H54 (cell line): ENCODE measurements at regions not wholly inside any gene's neighbourhood (a gene's known extent, or its start where the extent isn't known, plus 50 kb on each side); places are given as distances from the start of the nearest gene placed in this dataset.
A peak's percentile ranks its signal among the peaks of the same experiment; 100 is the strongest.

ENCODE experiments used
- DNase-seq: peaks from one replicate; pipeline ENCODE4 v3.0.0; 2011; ENCODE audit warnings: low spot score, mixed read lengths; ENCODE audit not compliant: insufficient read length
- FAIRE-seq: peaks from 3 replicates; lab custom pipeline; 2011; peaks lifted over from hg19 to GRCh38; lab: Jason Lieb, UNC
- POLR2A ChIP-seq: IDR thresholded peaks from 2 replicates; pipeline ENCODE4 v1.6.1; 2011; ENCODE audit warnings: low read depth, mild to moderate bottlenecking, low read length

DNA sequence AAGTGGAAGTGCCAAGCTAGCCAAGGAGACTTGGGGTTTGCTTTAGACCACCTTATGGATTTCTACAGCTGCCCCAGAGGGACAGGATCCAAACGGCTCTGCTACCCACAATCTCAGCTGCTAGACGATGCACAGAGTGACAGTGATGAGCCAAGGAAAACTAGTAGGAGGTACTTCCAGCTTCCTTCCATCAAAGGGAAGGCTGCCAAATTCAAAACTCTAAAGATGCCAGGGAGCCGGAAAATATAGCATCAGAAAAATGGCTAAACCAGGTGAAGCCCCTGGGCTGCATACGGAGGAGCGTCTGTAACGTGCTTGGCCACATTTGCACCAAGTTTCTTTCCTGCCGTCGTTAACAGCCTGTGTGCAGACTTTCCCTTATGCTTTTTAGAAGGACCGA lies 245.5 kb upstream of the ZNF521 start:
- FAIRE-seq (no peak), DNase-seq (no peak)
- TF ChIP-seq POLR2A: no peak

GRCh38 chr18:25595274-25596060 lies 243.5 kb upstream of the ZNF521 start:
- DNase-seq (no peak), FAIRE-seq (no peak)
- no peak for TF ChIP-seq POLR2A

DNA sequence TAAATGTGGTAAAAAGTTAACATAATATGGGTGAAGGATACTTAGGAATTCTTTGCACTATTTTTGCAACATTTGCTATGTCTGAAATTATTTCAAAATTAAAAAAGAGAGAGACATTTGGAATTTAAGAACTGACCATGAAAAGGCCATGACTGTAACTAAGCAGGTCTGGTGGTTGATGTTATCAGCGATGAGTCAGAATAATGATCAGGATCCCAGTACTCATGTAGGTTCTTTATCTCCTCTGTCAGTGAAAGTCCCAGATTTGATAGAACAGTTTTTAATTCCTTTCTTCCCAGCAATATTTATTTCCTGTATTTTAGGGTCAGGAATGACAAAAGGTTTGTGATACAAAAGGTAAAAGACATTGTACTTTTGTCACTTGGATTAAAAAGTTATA lies 242.4 kb upstream of the ZNF521 start:
- no peak for TF ChIP-seq POLR2A
- DNase-seq: no peak
- no peak for FAIRE-seq

- FAIRE-seq: no peak
- TF ChIP-seq POLR2A: no peak
- DNase-seq: no peak
These were observed 240.9 kb upstream of the ZNF521 start for GRCh38 chr18:25592804-25593360.

- FAIRE-seq: no peak
- no peak for TF ChIP-seq POLR2A
- no peak for DNase-seq
These were observed 238.5 kb upstream of the ZNF521 start for GRCh38 chr18:25590456-25590855.

- TF ChIP-seq POLR2A: no peak
- DNase-seq: no peak
- no peak for FAIRE-seq
These were observed 235.6 kb upstream of the ZNF521 start for GRCh38 chr18:25587545-25587944.

DNA sequence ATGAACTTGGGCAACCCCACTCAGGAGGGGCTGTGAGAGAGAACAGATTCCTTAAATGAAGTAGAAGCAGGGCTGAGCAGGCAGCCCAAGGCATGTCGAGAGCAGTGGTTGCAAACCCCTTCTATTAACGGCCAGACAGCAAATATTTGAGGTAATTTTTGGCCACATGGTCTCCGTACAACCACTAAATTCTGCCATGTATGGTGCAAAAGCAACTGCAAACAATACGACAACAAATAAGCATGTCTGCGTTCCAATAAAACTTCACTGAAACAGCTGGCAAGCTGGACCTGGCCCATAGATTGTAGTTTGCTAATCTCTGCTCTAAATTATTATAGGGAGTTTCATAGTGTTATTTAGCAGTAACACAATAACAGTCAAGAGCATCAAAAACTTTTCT lies 217.0 kb upstream of the ZNF521 start:
- no peak for TF ChIP-seq POLR2A
- no peak for FAIRE-seq
- no peak for DNase-seq

DNA sequence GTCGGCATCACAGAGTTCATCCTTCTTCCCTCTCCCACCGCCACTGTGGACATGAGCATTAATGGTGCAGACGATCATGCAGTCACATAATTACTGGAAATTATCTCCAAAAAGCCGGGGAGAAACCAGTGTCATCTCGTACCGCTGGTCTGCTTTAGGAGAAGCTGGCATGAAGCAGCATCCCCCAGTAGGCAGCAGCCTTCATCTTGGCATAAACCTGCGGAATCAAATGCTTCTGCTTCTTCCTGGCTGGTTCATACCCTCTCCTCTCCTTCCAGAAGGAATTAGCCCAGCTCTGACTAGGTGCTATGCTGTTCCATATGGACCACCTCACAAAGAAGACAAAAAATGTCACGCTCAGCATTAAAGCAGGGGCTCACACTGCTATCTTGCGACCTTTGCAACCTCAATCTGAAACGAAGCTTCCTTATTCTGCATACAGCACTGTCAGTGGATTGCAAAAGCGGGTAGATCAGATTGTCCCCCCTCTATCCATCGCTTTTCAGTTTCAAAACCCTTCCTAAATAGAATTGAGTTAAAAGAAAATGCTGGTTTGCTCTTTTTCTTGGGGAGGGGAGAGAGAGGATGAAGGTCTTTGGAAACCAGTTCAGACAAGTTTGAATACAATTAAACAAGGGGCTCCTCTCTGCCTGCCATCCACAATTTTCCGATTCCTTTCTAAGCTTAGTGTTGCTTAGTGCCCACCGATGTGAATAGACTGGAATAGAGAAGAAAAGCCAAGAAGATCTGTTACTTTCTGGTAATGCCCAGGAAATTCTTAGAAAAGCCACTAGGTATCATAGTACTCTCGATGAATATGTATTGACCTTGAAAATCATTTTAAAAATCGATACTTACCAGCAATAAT lies 212.1 kb upstream of the ZNF521 start:
- FAIRE-seq (no peak), DNase-seq (no peak)
- TF ChIP-seq POLR2A: no peak

- no peak for FAIRE-seq
- no peak for TF ChIP-seq POLR2A
These were observed 211.4 kb upstream of the ZNF521 start for GRCh38 chr18:25563346-25563745.

DNA sequence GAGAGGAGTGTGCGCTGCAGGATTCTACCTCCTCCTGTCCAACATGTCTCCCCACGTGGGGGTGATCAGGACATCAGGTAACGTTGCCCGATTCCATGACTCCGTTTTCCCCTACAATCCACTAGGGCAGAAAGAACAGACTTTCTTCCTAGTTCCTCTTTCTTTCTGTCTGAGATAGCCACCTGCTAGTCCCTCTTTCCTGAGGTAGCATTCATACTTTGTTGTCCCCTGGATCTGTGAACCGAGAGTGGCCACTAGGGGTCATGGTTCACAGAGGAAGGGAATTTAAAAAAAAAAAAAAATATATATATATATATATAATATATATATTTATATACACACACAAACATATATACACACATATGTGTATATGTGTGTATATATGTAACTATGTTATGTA lies 210.0 kb upstream of the ZNF521 start:
- FAIRE-seq: no peak
- DNase-seq: peak; percentile 2
- no peak for TF ChIP-seq POLR2A

More at GRCh38 chr18:25563346-25563745, 211.4 kb upstream of the ZNF521 start:
- no peak for DNase-seq

GRCh38 chr18:25560369-25560768 lies 208.4 kb upstream of the ZNF521 start:
- DNase-seq: no peak
- FAIRE-seq: no peak
- TF ChIP-seq POLR2A: no peak

GRCh38 chr18:25557011-25557410 lies 205.0 kb upstream of the ZNF521 start:
- no peak for TF ChIP-seq POLR2A
- DNase-seq (no peak), FAIRE-seq (no peak)

DNA sequence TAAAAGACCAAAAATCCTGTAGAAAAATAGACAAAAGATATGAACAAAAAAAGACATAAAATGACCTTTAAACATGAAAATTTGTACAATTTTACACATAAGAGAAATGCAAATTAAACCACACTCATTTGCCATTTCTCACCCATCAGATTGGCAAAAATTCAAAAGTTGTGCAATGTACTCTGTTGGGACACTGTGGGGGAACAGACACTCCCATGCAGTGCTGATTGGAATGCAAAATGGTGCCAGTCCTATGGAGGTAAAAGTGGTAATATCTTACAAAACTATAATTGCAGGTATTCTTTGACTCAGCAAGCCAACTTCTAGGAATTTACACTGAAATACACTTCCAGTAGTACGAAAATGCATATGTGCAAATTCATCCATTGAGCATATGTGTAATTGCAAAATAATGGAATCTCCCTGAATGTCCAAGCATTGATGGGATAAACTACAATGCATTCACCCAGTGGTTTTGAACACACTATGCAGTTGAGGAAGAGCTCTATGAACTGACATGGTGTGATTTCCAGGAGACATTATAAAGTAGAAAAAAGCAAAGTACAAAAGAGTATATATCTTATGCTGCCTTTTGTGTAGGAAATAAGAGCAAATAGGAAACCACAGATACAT lies 201.8 kb upstream of the ZNF521 start:
- TF ChIP-seq POLR2A: no peak
- FAIRE-seq (no peak), DNase-seq (no peak)
